Mammary epithelial cell (primary cell): ENCODE measurements at regions not wholly inside any gene's neighbourhood (a gene's known extent, or its start where the extent isn't known, plus 50 kb on each side); places are given as distances from the start of the nearest gene placed in this dataset.

Experiments used
- CTCF ChIP-seq, 2 donors: IDR thresholded peaks in 1 of 2; conservative IDR thresholded peaks in 1 of 2; 2 replicates each; pipeline ENCODE4 v1.5.1; 2011 to 2012; ENCODE audit warnings: inconsistent platforms in 2 of 2, low read length in 2 of 2, mild to moderate bottlenecking in 2 of 2, control low read depth in 1 of 2, low read depth in 1 of 2; ENCODE audit not compliant: insufficient read depth in 1 of 2; ENCODE audit errors: extremely low read depth in 1 of 2
- EZH2 ChIP-seq: IDR thresholded peaks from 2 replicates; pipeline ENCODE4 v1.6.1; 2012; ENCODE audit warnings: low read length, inconsistent platforms, borderline replicate concordance

- TF ChIP-seq CTCF (conservative IDR thresholded peaks at IDR 0.05 in 1 of 2, IDR thresholded peaks at IDR 0.05 in 1 of 2; ENCODE audit: extremely low read depth in 1 of 2, insufficient read depth in 1 of 2, low read depth in 1 of 2, low read length in 2 of 2) (no peak), EZH2 (no peak)
These were observed 318.8 kb upstream of the GBE1 start for GRCh38 chr3:82080261-82080660.
